ENCODE measurements at regions not wholly inside any gene's neighbourhood (a gene's known extent, or its start where the extent isn't known, plus 50 kb on each side); places are given as distances from the start of the nearest gene placed in this dataset.
A peak's percentile ranks its signal among the peaks of the same experiment; 100 is the strongest.

DNA sequence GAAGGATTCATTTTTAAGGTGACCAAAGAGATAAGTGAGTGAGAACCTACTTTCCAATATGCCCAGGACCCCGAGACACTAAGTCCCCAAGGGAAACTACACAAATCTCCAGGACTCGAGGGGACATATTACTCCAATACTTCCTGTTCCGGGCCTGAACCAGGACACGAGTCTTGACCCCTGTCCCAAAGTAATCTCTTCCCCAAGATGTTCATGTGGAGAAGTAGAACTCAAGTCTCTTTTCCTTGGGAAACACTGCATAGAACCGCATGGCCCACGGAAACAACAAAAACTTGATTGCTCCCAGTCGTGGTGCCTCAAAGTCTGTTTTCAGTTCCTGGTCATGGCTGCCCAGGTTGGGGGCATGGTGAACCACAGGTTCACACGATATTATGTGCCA lies 87.2 kb upstream of the ZEB2 start:
- no peak for DNase-seq (ENCODE audit: low read depth in 4 of 6, low spot score in 6 of 6)
- peak overlapping the region; percentile 72 for H3K27ac ChIP-seq (ENCODE audit: low read depth, low read length)
- H3K36me3 ChIP-seq (ENCODE audit: control insufficient read depth, insufficient read depth, low read length) = no peaks in the 10 kb centered on the region
- WGBS (ENCODE audit: insufficient coverage) = 100% methylated on average over 5 of the region's 8 CpGs
- H3K4me1 ChIP-seq (ENCODE audit: control insufficient read depth, insufficient read depth, low read length) = no peaks in the 10 kb centered on the region
- H3K27me3 ChIP-seq (ENCODE audit: control insufficient read depth, insufficient read depth, low read length) = no peaks in the 10 kb centered on the region
- H3K9me3 ChIP-seq (ENCODE audit: control insufficient read depth, insufficient read depth, low read length) = no peaks in the 10 kb centered on the region
- no peak overlapping the region for H3K4me3 ChIP-seq (ENCODE audit: low read depth, low read length)

DNA sequence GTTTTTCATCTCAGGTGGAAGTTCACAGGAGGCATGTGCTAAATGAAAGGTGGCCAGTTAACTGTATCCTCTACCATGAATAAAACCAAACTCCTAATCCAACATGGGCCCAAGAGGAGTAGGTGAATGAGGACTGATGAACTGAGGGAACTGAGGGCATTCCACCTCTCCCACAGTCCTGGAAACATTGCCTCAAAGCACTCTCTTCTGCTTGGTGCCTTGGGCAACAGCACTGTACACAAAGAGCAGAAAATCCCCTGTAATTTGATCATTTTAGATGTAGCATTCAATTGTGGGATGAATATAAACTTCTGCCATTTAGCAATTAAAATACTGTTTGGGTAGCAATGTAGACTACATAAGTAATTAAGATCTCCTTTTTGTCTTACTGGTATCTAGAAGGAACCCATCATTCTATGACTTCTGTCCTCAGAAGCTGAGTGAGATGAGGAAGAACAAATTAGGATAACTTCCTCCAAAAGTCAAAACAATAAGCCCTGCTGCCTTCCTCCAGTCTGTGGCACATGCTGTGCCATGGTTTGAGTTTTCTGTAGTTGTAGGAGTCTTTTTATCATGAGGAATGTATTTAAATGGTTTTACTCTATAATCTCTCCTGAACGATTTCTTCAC lies 86.7 kb upstream of the ZEB2 start:
- Histone ChIP-seq H3K9me3 (ENCODE audit: control insufficient read depth, insufficient read depth, low read length) (no peaks in the 10 kb centered on the region), H3K36me3 (ENCODE audit: control insufficient read depth, insufficient read depth, low read length) (no peaks in the 10 kb centered on the region), H3K27me3 (ENCODE audit: control insufficient read depth, insufficient read depth, low read length) (no peaks in the 10 kb centered on the region), H3K4me1 (ENCODE audit: control insufficient read depth, insufficient read depth, low read length) (no peaks in the 10 kb centered on the region), H3K27ac (ENCODE audit: low read depth, low read length) (no peak overlapping the region), H3K4me3 (ENCODE audit: low read depth, low read length) (no peak overlapping the region)
- no CpG with 5 or more reads among the region's 1 CpG for WGBS (ENCODE audit: insufficient coverage)
- DNase-seq (ENCODE audit: low read depth in 4 of 6, low spot score in 6 of 6) = no peak

DNA sequence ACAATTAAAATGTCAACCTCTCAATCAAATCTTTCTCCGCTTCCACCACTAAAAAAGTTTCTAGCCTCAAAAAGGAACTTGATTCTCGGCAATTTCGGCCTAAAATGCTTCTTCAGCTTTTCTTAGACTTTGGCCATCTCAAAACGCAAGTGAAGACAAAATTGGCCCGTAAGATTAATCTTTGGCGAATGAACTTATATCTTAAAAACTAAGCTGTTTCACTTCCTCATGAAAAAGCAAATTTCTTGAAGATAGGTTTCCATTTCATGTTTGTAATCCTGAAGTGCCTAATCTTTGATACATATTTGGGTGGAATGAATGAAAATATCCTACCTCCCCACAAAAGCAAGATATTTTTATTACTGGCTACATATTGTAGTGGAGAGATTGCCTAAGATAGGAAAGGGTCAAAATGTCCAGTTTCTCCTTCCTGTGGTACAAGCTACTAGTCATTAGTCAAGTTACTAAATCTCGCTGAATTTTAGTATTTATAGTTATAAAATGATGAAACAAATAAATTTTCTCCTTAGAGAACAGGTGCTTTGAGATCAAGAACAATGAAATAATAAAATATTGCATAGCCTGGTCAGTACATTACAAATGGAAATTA lies 85.4 kb upstream of the ZEB2 start:
- no peaks in the 10 kb centered on the region for H3K4me1 ChIP-seq (ENCODE audit: control insufficient read depth, insufficient read depth, low read length)
- H3K36me3 ChIP-seq (ENCODE audit: control insufficient read depth, insufficient read depth, low read length) = no peaks in the 10 kb centered on the region
- no peaks in the 10 kb centered on the region for H3K9me3 ChIP-seq (ENCODE audit: control insufficient read depth, insufficient read depth, low read length)
- 100% methylated on average over 3 of the region's 7 CpGs for WGBS (ENCODE audit: insufficient coverage)
- no peak for DNase-seq (ENCODE audit: low read depth in 4 of 6, low spot score in 6 of 6)
- H3K4me3 ChIP-seq (ENCODE audit: low read depth, low read length) = no peak overlapping the region
- H3K27me3 ChIP-seq (ENCODE audit: control insufficient read depth, insufficient read depth, low read length) = no peaks in the 10 kb centered on the region
- H3K27ac ChIP-seq (ENCODE audit: low read depth, low read length) = no peak overlapping the region

DNA sequence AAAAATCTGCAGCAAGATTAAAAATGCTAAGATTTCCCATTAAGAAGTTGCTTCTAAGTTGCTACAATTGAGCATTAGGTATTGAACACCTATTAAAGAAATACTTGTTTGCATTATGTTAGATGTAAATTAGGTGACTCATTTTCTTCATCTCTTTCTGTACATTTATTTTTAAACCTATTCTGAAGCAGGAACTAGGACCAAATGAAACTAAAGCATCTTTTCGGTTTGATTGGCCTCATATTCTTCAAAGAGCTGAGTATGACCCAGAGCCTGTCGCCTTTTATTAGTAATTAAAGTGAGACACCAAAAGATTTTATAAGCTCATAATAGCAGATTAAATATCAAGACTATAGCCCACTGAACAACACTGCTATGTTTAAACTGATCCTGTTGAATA lies 83.4 kb upstream of the ZEB2 start:
- Histone ChIP-seq H3K27ac (ENCODE audit: low read depth, low read length) (no peak overlapping the region), H3K4me3 (ENCODE audit: low read depth, low read length) (no peak overlapping the region), H3K27me3 (ENCODE audit: control insufficient read depth, insufficient read depth, low read length) (no peaks in the 10 kb centered on the region), H3K9me3 (ENCODE audit: control insufficient read depth, insufficient read depth, low read length) (no peaks in the 10 kb centered on the region), H3K4me1 (ENCODE audit: control insufficient read depth, insufficient read depth, low read length) (no peaks in the 10 kb centered on the region), H3K36me3 (ENCODE audit: control insufficient read depth, insufficient read depth, low read length) (no peaks in the 10 kb centered on the region)
- DNase-seq (ENCODE audit: low read depth in 4 of 6, low spot score in 6 of 6) = no peak
- no CpG with 5 or more reads among the region's 2 CpGs for WGBS (ENCODE audit: insufficient coverage)

DNA sequence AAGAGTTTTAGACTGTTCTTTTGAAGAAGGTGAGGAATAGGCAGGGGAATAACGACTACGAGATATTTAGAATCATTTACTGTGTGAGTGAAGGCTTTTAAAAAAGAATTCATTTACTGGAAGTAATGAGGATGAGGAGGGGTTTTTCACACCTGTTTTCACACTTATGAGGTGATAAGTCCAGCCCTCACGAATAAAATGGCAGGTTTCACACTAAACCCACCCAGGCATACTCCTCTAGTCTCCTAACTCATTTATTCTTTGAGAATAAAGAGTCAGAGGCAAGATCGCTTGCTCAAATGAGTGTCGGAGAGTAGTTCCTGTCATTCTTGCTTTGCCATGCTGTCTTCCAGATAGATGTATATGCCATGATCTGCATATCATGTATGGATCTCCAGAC lies 79.0 kb upstream of the ZEB2 start:
- H3K27ac ChIP-seq (ENCODE audit: low read depth, low read length) = no peak overlapping the region
- no peaks in the 10 kb centered on the region for H3K27me3 ChIP-seq (ENCODE audit: control insufficient read depth, insufficient read depth, low read length)
- no peaks in the 10 kb centered on the region for H3K36me3 ChIP-seq (ENCODE audit: control insufficient read depth, insufficient read depth, low read length)
- DNase-seq (ENCODE audit: low read depth in 4 of 6, low spot score in 6 of 6) = no peak
- no peaks in the 10 kb centered on the region for H3K9me3 ChIP-seq (ENCODE audit: control insufficient read depth, insufficient read depth, low read length)
- no peaks in the 10 kb centered on the region for H3K4me1 ChIP-seq (ENCODE audit: control insufficient read depth, insufficient read depth, low read length)
- 92% methylated on average over 2 of the region's 5 CpGs for WGBS (ENCODE audit: insufficient coverage)
- no peak overlapping the region for H3K4me3 ChIP-seq (ENCODE audit: low read depth, low read length)

DNA sequence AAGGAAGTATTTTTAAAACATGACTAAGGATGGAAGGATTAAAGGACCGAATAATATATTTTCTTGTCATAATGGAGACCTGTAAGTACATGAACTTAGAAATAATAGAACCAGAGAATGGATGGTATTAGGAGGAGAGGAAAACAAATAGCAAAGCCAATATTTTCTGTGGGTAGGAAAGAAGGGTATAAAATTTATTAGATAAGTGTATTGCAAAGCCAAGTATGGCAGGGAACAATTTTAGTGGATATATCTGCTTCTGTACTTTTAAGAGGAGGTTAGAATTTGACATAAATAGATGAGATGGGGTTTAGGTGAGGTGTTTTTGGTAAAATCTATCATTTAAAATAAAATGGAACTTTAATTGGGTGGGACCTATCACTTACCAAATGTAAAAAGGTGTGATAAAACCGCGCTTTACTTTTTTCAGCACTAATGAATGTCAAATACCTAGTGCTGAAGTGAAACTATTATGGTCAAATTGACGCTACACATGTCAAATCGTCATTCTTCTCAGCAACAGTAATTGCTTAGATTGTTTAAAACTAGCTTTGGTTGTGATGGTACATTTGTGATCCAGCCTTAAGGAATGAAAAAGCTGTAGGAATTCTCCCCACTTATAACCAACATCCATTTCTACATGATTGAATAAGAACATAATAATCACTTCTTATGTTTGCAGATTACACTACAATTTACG lies 78.1 kb upstream of the ZEB2 start:
- H3K27me3 ChIP-seq (ENCODE audit: control insufficient read depth, insufficient read depth, low read length) = no peaks in the 10 kb centered on the region
- no peaks in the 10 kb centered on the region for H3K4me1 ChIP-seq (ENCODE audit: control insufficient read depth, insufficient read depth, low read length)
- no peak overlapping the region for H3K27ac ChIP-seq (ENCODE audit: low read depth, low read length)
- H3K36me3 ChIP-seq (ENCODE audit: control insufficient read depth, insufficient read depth, low read length) = no peaks in the 10 kb centered on the region
- no peak overlapping the region for H3K4me3 ChIP-seq (ENCODE audit: low read depth, low read length)
- H3K9me3 ChIP-seq (ENCODE audit: control insufficient read depth, insufficient read depth, low read length) = no peaks in the 10 kb centered on the region
- 100% methylated on average over 1 of the region's 6 CpGs for WGBS (ENCODE audit: insufficient coverage)
- no peak for DNase-seq (ENCODE audit: low read depth in 4 of 6, low spot score in 6 of 6)

DNA sequence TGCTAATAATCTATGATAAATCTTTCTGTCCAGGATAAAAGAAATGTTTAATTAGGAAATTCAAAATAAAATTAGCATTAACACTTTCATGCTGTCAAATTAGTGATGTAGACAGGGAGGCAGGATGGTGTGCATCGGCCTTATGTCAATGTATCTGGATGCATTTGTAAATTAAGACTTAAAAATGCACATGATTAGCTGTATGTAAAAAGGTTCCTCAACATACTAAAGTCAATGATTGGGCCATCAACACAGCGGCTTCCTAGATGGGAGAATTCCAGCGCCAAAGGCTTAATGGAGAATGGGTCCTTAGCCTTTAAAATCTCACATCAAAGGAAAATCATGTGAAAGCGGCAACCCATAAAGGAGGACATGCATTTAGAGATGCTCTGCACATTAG lies 77.5 kb upstream of the ZEB2 start:
- no peaks in the 10 kb centered on the region for H3K27me3 ChIP-seq (ENCODE audit: control insufficient read depth, insufficient read depth, low read length)
- no peaks in the 10 kb centered on the region for H3K36me3 ChIP-seq (ENCODE audit: control insufficient read depth, insufficient read depth, low read length)
- H3K9me3 ChIP-seq (ENCODE audit: control insufficient read depth, insufficient read depth, low read length) = no peaks in the 10 kb centered on the region
- no peaks in the 10 kb centered on the region for H3K4me1 ChIP-seq (ENCODE audit: control insufficient read depth, insufficient read depth, low read length)
- no peak overlapping the region for H3K4me3 ChIP-seq (ENCODE audit: low read depth, low read length)
- no peak for DNase-seq (ENCODE audit: low read depth in 4 of 6, low spot score in 6 of 6)
- H3K27ac ChIP-seq (ENCODE audit: low read depth, low read length) = no peak overlapping the region
- no CpG with 5 or more reads among the region's 4 CpGs for WGBS (ENCODE audit: insufficient coverage)

DNA sequence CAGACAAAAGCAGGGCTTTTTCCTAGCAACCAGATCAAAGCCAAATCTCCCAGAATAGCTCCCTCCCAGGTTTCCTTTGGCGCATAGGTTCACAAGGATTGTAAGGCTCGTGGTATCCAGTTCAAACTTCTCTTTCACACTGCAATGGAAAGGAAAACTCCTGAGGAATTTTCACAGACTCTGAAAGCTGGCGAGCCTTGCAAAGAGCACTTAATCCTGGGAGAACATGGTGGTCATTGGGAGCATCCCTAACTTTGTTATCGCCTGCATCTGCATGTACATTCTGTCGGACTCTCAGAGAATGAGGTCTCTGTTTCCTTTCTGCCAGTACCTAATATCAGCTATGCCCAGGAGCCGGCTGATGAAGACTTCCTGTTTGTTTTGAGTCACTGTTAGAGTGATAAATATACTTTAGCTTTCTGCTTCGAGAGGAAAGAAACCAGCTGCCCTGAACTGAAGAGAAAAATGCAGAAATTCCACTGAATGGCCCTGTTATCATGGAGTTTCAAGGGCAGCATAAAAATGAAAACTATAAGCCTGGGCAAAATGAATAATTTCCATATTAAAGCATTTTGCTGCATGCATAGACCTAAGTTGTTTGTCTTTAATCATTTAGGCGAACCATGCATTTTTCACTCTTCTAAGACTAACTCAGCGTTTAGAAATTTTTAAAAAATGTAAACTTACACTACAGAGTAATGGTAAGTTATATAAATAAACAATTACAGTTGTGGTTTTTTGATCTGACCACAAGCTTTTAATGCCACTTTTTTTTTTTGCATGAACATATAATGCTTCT lies 76.4 kb upstream of the ZEB2 start:
- H3K4me1 ChIP-seq (ENCODE audit: control insufficient read depth, insufficient read depth, low read length) = no peaks in the 10 kb centered on the region
- H3K27ac ChIP-seq (ENCODE audit: low read depth, low read length) = peak overlapping the region; percentile 18
- H3K36me3 ChIP-seq (ENCODE audit: control insufficient read depth, insufficient read depth, low read length) = no peaks in the 10 kb centered on the region
- DNase-seq (ENCODE audit: low read depth in 4 of 6, low spot score in 6 of 6) = peak in 3 of 6 donors; percentile 29 to 77 (median 63)
- no peaks in the 10 kb centered on the region for H3K9me3 ChIP-seq (ENCODE audit: control insufficient read depth, insufficient read depth, low read length)
- WGBS (ENCODE audit: insufficient coverage) = 13% methylated on average over 3 of the region's 9 CpGs
- no peaks in the 10 kb centered on the region for H3K27me3 ChIP-seq (ENCODE audit: control insufficient read depth, insufficient read depth, low read length)
- no peak overlapping the region for H3K4me3 ChIP-seq (ENCODE audit: low read depth, low read length)

DNA sequence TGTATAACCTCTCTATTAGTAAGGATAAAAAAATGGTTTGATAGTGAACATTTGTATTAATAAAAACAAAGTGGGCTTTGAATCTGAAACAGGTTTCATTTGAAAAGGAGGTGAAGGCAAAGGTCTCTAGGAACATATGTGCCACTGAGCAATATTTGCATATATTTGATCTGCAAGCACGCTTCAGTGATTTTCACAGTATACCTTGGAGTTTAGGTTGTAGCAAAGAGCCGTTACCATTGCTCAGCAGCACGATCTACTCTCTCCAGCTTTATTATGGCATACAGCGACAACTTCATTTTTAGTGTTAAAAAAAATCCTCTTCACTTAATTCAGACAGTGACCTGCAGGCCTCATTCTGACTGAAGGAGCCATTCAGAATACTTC lies 75.8 kb upstream of the ZEB2 start:
- H3K36me3 ChIP-seq (ENCODE audit: control insufficient read depth, insufficient read depth, low read length) = no peaks in the 10 kb centered on the region
- H3K9me3 ChIP-seq (ENCODE audit: control insufficient read depth, insufficient read depth, low read length) = no peaks in the 10 kb centered on the region
- H3K4me1 ChIP-seq (ENCODE audit: control insufficient read depth, insufficient read depth, low read length) = no peaks in the 10 kb centered on the region
- H3K27ac ChIP-seq (ENCODE audit: low read depth, low read length) = peak overlapping the region; percentile 18
- whole genome bisulfite sequencing (ENCODE audit: insufficient coverage) = 42% methylated on average over 2 of the region's 4 CpGs
- H3K4me3 ChIP-seq (ENCODE audit: low read depth, low read length) = no peak overlapping the region
- H3K27me3 ChIP-seq (ENCODE audit: control insufficient read depth, insufficient read depth, low read length) = no peaks in the 10 kb centered on the region
- no peak for DNase-seq (ENCODE audit: low read depth in 4 of 6, low spot score in 6 of 6)
